CD1c-positive myeloid dendritic cell (primary cell): ENCODE measurements at regions not wholly inside any gene's neighbourhood (a gene's known extent, or its start where the extent isn't known, plus 50 kb on each side); places are given as distances from the start of the nearest gene placed in this dataset.

Experiments
- DNase-seq: peaks from one replicate; pipeline ENCODE4 v3.0.0-alpha.2; 2016; ENCODE audit errors: extremely low spot score

- DNase-seq, result no peak
Measured at GRCh38 chr21:15526798-15527197, 203.0 kb upstream of the USP25 start.

GRCh38 chr21:15528346-15528745, 201.4 kb upstream of the USP25 start:
- DNase-seq, result no peak

- no peak for DNase-seq
Measured at GRCh38 chr21:15531986-15532385, 197.8 kb upstream of the USP25 start.

GRCh38 chr21:15533618-15534017, 196.2 kb upstream of the USP25 start:
- DNase-seq, result no peak

GRCh38 chr21:15534450-15534886, 195.3 kb upstream of the USP25 start:
- DNase-seq, result no peak

- DNase-seq, result no peak
Measured at GRCh38 chr21:15539376-15539775, 190.4 kb upstream of the USP25 start.

GRCh38 chr21:15543473-15543872, 186.3 kb upstream of the USP25 start:
- DNase-seq, result no peak

GRCh38 chr21:15549671-15550070, 180.1 kb upstream of the USP25 start:
- no peak for DNase-seq

- DNase-seq, result peak; percentile 6
Measured at GRCh38 chr21:15552914-15553494, 176.8 kb upstream of the USP25 start.

GRCh38 chr21:15557925-15558324, 171.9 kb upstream of the USP25 start:
- DNase-seq, result no peak

- DNase-seq, result no peak
Measured at GRCh38 chr21:15558884-15559283, 170.9 kb upstream of the USP25 start.

- no peak for DNase-seq
Measured at GRCh38 chr21:15559660-15560059, 170.1 kb upstream of the USP25 start.

- DNase-seq, result no peak
Measured at GRCh38 chr21:15560383-15561056, 169.3 kb upstream of the USP25 start.

GRCh38 chr21:15562748-15563147, 167.0 kb upstream of the USP25 start:
- DNase-seq, result no peak

- DNase-seq, result no peak
Measured at GRCh38 chr21:15564907-15565306, 164.9 kb upstream of the USP25 start.

GRCh38 chr21:15566703-15567102, 163.1 kb upstream of the USP25 start:
- no peak for DNase-seq

GRCh38 chr21:15567191-15567590, 162.6 kb upstream of the USP25 start:
- DNase-seq, result no peak

- no peak for DNase-seq
Measured at GRCh38 chr21:15568516-15568915, 161.3 kb upstream of the USP25 start.

- no peak for DNase-seq
Measured at GRCh38 chr21:15586752-15587427, 142.9 kb upstream of the USP25 start.

- DNase-seq, result peak; percentile 67
Measured at GRCh38 chr21:15592271-15592860, 137.4 kb upstream of the USP25 start.

- DNase-seq, result no peak
Measured at GRCh38 chr21:15592957-15593356, 136.8 kb upstream of the USP25 start.

- no peak for DNase-seq
Measured at GRCh38 chr21:15601390-15601789, 128.4 kb upstream of the USP25 start.

- DNase-seq, result no peak
Measured at GRCh38 chr21:15604413-15604812, 125.4 kb upstream of the USP25 start.
